ENCODE measurements at regions not wholly inside any gene's neighbourhood (a gene's known extent, or its start where the extent isn't known, plus 50 kb on each side); places are given as distances from the start of the nearest gene placed in this dataset.

GRCh38 chr4:181710143-181710542 lies 533.1 kb upstream of the TENM3 start:
- H3K4me3 Mint-ChIP-seq (ENCODE audit: unreplicated experiment), result no peak overlapping the region
- H3K4me1 Mint-ChIP-seq (ENCODE audit: unreplicated experiment), result no peaks in the 10 kb centered on the region
- no peak overlapping the region for H3K27ac Mint-ChIP-seq (ENCODE audit: unreplicated experiment)
- DNase-seq (ENCODE audit: low spot score), result no peak
- H3K27me3 Mint-ChIP-seq (ENCODE audit: unreplicated experiment), result peaks cover 1% of the 10 kb centered on the region
- no peaks in the 10 kb centered on the region for H3K9me3 Mint-ChIP-seq (ENCODE audit: unreplicated experiment)
- no peaks in the 10 kb centered on the region for H3K36me3 Mint-ChIP-seq (ENCODE audit: low read depth, unreplicated experiment)
- no peak for TF ChIP-seq CTCF (IDR thresholded peaks at IDR 0.05; ENCODE audit: unreplicated experiment)

- no peak overlapping the region for H3K27ac Mint-ChIP-seq (ENCODE audit: unreplicated experiment)
These were observed 531.8 kb upstream of the TENM3 start for GRCh38 chr4:181711387-181711786.

GRCh38 chr4:181728305-181728966 lies 514.8 kb upstream of the TENM3 start:
- Mint-ChIP-seq H3K27me3 (ENCODE audit: unreplicated experiment) (no peaks in the 10 kb centered on the region), H3K9me3 (ENCODE audit: unreplicated experiment) (no peaks in the 10 kb centered on the region), H3K4me3 (ENCODE audit: unreplicated experiment) (no peak overlapping the region), H3K4me1 (ENCODE audit: unreplicated experiment) (no peaks in the 10 kb centered on the region), H3K36me3 (ENCODE audit: low read depth, unreplicated experiment) (no peaks in the 10 kb centered on the region), H3K27ac (ENCODE audit: unreplicated experiment) (no peak overlapping the region)
- no peak for TF ChIP-seq CTCF (IDR thresholded peaks at IDR 0.05; ENCODE audit: unreplicated experiment)
- DNase-seq (ENCODE audit: low spot score), result no peak

More at GRCh38 chr4:181711387-181711786, 531.8 kb upstream of the TENM3 start:
- Mint-ChIP-seq H3K9me3 (ENCODE audit: unreplicated experiment) (no peaks in the 10 kb centered on the region), H3K4me3 (ENCODE audit: unreplicated experiment) (no peak overlapping the region), H3K36me3 (ENCODE audit: low read depth, unreplicated experiment) (no peaks in the 10 kb centered on the region), H3K4me1 (ENCODE audit: unreplicated experiment) (no peaks in the 10 kb centered on the region), H3K27me3 (ENCODE audit: unreplicated experiment) (peaks cover 1% of the 10 kb centered on the region)
- no peak for DNase-seq (ENCODE audit: low spot score)
- TF ChIP-seq CTCF (IDR thresholded peaks at IDR 0.05; ENCODE audit: unreplicated experiment), result no peak

- DNase-seq (ENCODE audit: low spot score), result no peak
- TF ChIP-seq CTCF (IDR thresholded peaks at IDR 0.05; ENCODE audit: unreplicated experiment), result no peak
- H3K27me3 Mint-ChIP-seq (ENCODE audit: unreplicated experiment), result no peaks in the 10 kb centered on the region
- H3K27ac Mint-ChIP-seq (ENCODE audit: unreplicated experiment), result no peak overlapping the region
- no peaks in the 10 kb centered on the region for H3K9me3 Mint-ChIP-seq (ENCODE audit: unreplicated experiment)
- H3K4me3 Mint-ChIP-seq (ENCODE audit: unreplicated experiment), result no peak overlapping the region
- no peaks in the 10 kb centered on the region for H3K36me3 Mint-ChIP-seq (ENCODE audit: low read depth, unreplicated experiment)
- no peaks in the 10 kb centered on the region for H3K4me1 Mint-ChIP-seq (ENCODE audit: unreplicated experiment)
These were observed 511.3 kb upstream of the TENM3 start for GRCh38 chr4:181731900-181732299.

GRCh38 chr4:181737744-181738143 lies 505.5 kb upstream of the TENM3 start:
- no peaks in the 10 kb centered on the region for H3K9me3 Mint-ChIP-seq (ENCODE audit: unreplicated experiment)
- no peak for TF ChIP-seq CTCF (IDR thresholded peaks at IDR 0.05; ENCODE audit: unreplicated experiment)
- no peak overlapping the region for H3K27ac Mint-ChIP-seq (ENCODE audit: unreplicated experiment)
- H3K4me1 Mint-ChIP-seq (ENCODE audit: unreplicated experiment), result no peaks in the 10 kb centered on the region
- no peak overlapping the region for H3K4me3 Mint-ChIP-seq (ENCODE audit: unreplicated experiment)
- no peaks in the 10 kb centered on the region for H3K36me3 Mint-ChIP-seq (ENCODE audit: low read depth, unreplicated experiment)
- H3K27me3 Mint-ChIP-seq (ENCODE audit: unreplicated experiment), result no peaks in the 10 kb centered on the region
- no peak for DNase-seq (ENCODE audit: low spot score)

Data from endothelial cell (in vitro differentiated cells).